ENCODE measurements at regions not wholly inside any gene's neighbourhood (a gene's known extent, or its start where the extent isn't known, plus 50 kb on each side); places are given as distances from the start of the nearest gene placed in this dataset.

DNA sequence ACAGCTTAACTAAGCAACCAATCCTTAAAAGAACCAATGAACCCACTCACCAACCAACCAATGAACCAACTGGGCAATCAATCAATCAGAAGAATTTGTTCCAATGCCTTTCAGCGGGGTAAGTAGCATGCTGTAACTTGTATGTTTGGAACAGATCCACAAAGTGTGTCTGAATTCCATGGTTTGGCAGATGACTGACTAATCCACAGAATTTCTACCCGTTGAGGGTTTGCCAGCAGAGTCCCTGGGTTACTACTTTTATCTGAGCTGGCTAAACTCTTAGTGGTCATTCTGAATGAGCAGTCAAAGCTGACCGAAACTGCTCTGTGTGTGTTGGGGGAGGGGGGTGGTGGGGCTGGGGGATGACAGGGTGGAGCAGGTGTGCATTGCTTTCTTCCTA, 125.0 kb upstream of the JAG1 start:
- no peaks in the 10 kb centered on the region for H3K9me3 ChIP-seq
- no peaks in the 10 kb centered on the region for H3K27me3 ChIP-seq
- H3K27ac ChIP-seq: no peak overlapping the region
- no peak for ATAC-seq
- no peak overlapping the region for H3K4me3 ChIP-seq
- no peaks in the 10 kb centered on the region for H3K36me3 ChIP-seq
- intact Hi-C loops (cut with DNase I): no loop called here
- TF ChIP-seq, protein P1, sequence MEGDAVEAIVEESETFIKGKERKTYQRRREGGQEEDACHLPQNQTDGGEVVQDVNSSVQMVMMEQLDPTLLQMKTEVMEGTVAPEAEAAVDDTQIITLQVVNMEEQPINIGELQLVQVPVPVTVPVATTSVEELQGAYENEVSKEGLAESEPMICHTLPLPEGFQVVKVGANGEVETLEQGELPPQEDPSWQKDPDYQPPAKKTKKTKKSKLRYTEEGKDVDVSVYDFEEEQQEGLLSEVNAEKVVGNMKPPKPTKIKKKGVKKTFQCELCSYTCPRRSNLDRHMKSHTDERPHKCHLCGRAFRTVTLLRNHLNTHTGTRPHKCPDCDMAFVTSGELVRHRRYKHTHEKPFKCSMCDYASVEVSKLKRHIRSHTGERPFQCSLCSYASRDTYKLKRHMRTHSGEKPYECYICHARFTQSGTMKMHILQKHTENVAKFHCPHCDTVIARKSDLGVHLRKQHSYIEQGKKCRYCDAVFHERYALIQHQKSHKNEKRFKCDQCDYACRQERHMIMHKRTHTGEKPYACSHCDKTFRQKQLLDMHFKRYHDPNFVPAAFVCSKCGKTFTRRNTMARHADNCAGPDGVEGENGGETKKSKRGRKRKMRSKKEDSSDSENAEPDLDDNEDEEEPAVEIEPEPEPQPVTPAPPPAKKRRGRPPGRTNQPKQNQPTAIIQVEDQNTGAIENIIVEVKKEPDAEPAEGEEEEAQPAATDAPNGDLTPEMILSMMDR (IDR thresholded peaks at IDR 0.05): no peak
- no peaks in the 10 kb centered on the region for H3K4me1 ChIP-seq
- no peak for DNase-seq

DNA sequence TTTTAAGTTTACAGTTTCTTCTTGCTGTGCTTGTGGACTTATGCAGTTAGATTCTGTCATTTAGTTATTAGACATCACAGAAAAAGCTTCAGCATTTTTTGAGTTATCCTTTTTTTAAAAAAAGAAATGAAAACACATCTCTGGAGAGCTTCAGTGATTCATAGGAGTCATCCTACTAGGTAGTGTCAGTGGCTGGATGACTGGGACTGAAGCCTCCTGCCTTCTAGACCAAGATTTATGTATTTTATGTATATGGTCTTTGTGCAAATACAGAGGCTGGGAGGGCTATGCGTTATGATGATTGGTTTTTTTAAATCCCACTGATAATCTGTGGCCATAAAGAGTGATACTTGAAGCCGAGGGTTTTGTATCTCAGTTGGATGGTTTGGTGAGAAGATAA, 125.9 kb upstream of the JAG1 start:
- H3K9me3 ChIP-seq: no peaks in the 10 kb centered on the region
- TF ChIP-seq, protein P1 (IDR thresholded peaks at IDR 0.05): no peak
- intact Hi-C loops (cut with DNase I): no loop called here
- H3K36me3 ChIP-seq: no peaks in the 10 kb centered on the region
- no peak overlapping the region for H3K27ac ChIP-seq
- no peaks in the 10 kb centered on the region for H3K27me3 ChIP-seq
- no peak overlapping the region for H3K4me3 ChIP-seq
- no peaks in the 10 kb centered on the region for H3K4me1 ChIP-seq
- DNase-seq: no peak
- no peak for ATAC-seq

DNA sequence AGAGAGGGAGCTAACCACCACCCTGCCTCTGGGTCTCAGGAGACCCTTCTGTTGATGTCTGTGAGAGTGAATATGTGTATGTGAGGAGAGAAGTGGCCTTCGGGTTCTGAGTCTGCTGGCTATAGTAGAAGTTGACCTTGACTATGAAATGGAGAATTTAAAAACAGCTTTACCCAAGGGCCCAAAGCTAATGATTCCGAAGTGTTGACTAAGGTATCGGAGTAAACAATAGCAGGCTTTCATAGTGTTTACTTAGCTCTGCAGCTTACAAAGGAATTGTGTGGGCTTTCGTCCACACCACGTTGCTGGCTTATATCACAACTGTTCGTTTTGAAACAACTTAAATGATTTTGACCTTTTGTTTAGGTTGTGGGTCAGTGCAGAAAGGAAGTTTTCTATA, 126.5 kb upstream of the JAG1 start:
- intact Hi-C loops (cut with DNase I): no loop called here
- ATAC-seq (peak; percentile 33), DNase-seq (no peak)
- no peaks in the 10 kb centered on the region for H3K36me3 ChIP-seq
- H3K4me3 ChIP-seq: no peak overlapping the region
- H3K27ac ChIP-seq: no peak overlapping the region
- TF ChIP-seq, protein P1 (IDR thresholded peaks at IDR 0.05): no peak
- no peaks in the 10 kb centered on the region for H3K27me3 ChIP-seq
- H3K4me1 ChIP-seq: no peaks in the 10 kb centered on the region
- H3K9me3 ChIP-seq: no peaks in the 10 kb centered on the region

DNA sequence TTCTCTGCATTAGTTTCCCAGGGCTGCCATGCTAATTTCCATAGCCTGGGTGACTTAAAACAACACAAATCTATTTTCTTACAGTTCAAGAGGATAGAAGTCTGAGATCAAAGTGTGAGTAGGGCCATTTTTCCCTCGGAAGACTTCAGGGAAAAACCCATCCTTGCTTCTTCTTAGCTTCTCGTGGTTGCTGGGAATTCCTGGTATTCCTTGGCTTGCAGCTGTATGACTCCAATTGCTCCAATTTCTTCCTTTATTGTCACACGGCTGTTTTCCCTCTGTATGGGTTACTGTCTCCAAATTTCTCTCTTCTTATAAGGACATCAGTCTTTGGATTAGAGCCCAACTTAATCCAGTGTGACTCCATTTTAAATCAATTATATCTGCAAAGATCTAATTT, 128.4 kb upstream of the JAG1 start:
- Histone ChIP-seq H3K4me3 (no peak overlapping the region), H3K9me3 (no peaks in the 10 kb centered on the region), H3K36me3 (no peaks in the 10 kb centered on the region), H3K4me1 (no peaks in the 10 kb centered on the region), H3K27ac (no peak overlapping the region), H3K27me3 (no peaks in the 10 kb centered on the region)
- intact Hi-C loops (cut with DNase I): no loop called here
- TF ChIP-seq, protein P1 (IDR thresholded peaks at IDR 0.05): no peak
- DNase-seq: no peak
- no peak for ATAC-seq

DNA sequence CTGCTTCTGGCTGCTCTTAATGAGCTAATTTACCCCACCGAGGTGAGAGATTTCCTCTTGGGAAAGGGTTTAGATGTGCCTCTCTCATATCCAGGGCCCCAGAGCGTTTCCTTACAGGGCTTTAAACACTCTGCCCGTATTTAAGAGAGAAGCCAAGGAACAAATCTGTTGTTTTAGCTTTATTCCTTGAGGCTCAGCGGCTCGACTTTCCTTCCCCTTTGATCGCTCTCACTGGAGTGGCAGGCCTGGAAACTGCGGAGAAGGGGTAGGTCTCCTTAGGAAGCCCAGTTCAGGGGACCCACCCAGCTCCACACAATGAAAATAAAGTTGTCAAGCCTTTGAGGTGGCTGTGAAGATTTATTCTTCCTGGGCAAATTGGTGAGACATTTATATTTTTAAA, 132.0 kb upstream of the JAG1 start:
- H3K4me1 ChIP-seq: no peaks in the 10 kb centered on the region
- DNase-seq: no peak
- no peak overlapping the region for H3K4me3 ChIP-seq
- no peaks in the 10 kb centered on the region for H3K36me3 ChIP-seq
- ATAC-seq: no peak
- TF ChIP-seq, protein P1 (IDR thresholded peaks at IDR 0.05): no peak
- intact Hi-C loops (cut with DNase I): no loop called here
- H3K9me3 ChIP-seq: no peaks in the 10 kb centered on the region
- H3K27me3 ChIP-seq: no peaks in the 10 kb centered on the region
- no peak overlapping the region for H3K27ac ChIP-seq
